Activated CD8-positive, alpha-beta memory T cell treated with anti-CD3 and anti-CD28 coated beads for 36 hours (primary cell): ENCODE measurements at regions not wholly inside any gene's neighbourhood (a gene's known extent, or its start where the extent isn't known, plus 50 kb on each side); places are given as distances from the start of the nearest gene placed in this dataset.

Experiments used
- CTCF ChIA-PET: fragments of 350-600 bp; sonication (Branson Sonifier 250); formaldehyde crosslinking; loops from one replicate; lab custom pipeline; 2021; ENCODE audit warnings: antibody characterized with exemption; lab: Charles Lee
- POLR2A ChIA-PET: fragments of 350-600 bp; sonication (Branson Sonifier 250); formaldehyde crosslinking; loops from one replicate; lab custom pipeline; 2021; ENCODE audit warnings: antibody characterized with exemption; lab: Charles Lee

- ChIA-PET POLR2A (no interaction called here), CTCF (interaction anchor here (1.1 kb wide), 1 partner anchor 15 kb away, joined by 3 read pairs; no protein-coding TSS in a partner anchor)
Measured at GRCh38 chr20:24291014-24291413, 178.4 kb upstream of the SYNDIG1 start.

DNA sequence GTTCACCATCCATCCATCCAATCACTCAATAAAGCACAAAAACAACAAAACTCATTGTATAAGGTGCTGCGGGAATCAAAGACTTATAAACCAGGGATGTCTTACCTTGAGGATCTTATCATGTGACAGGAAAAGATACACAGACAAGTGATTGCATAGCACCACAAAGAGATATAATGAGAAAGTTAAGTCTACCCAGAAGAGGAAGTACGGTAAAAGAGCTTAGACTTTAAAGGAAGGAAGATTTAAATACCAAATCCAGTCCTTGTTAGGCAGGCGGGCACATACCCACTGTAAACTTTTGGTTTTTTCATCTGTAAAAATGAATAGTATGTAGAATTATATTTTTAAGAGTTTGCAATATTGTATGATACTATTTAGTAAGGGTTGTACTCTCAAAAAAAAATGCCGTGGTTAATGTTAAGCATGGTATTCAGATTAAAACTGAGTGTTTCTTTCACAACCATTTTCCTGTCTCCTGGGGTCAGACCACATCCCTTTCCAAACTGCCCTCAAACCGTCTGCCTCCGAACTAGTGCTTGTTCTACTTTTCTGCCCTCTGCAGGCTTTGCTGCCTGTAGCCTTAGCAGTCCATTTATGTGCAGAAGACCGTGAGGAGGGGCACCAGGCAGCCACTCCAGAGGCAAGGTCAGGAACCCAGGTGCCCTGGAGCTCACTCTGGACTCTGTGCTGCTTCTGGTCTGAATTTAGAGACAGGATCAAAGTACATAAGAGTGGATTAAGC lies 179.5 kb upstream of the SYNDIG1 start:
- POLR2A ChIA-PET = no interaction called here
- CTCF ChIA-PET = interaction anchor here (1.1 kb wide), 1 partner anchor 17 kb away, joined by 3 read pairs; no protein-coding TSS in a partner anchor

DNA sequence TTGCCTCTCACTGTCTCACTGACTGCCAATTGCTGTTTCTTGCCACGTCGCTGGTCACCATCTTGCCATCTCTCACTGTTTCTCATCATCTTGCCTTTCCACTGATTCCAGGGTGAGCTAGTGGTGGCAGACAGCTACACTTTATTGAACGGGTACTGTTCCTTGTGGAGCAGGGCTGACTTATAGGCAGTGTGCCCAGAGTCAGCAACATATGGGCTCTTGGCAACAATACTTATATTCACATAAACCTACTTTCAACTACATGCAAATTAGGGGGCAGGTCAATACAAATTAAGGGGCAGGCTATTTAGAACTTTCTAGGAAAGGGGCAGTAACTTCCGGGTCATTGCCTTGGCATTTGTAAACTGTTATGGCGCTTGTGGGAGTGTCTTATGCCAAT lies 186.2 kb upstream of the SYNDIG1 start:
- POLR2A ChIA-PET = no interaction called here
- CTCF ChIA-PET = no interaction called here

- ChIA-PET CTCF (no interaction called here), POLR2A (no interaction called here)
Measured at GRCh38 chr20:24277196-24277595, 192.2 kb upstream of the SYNDIG1 start.

DNA sequence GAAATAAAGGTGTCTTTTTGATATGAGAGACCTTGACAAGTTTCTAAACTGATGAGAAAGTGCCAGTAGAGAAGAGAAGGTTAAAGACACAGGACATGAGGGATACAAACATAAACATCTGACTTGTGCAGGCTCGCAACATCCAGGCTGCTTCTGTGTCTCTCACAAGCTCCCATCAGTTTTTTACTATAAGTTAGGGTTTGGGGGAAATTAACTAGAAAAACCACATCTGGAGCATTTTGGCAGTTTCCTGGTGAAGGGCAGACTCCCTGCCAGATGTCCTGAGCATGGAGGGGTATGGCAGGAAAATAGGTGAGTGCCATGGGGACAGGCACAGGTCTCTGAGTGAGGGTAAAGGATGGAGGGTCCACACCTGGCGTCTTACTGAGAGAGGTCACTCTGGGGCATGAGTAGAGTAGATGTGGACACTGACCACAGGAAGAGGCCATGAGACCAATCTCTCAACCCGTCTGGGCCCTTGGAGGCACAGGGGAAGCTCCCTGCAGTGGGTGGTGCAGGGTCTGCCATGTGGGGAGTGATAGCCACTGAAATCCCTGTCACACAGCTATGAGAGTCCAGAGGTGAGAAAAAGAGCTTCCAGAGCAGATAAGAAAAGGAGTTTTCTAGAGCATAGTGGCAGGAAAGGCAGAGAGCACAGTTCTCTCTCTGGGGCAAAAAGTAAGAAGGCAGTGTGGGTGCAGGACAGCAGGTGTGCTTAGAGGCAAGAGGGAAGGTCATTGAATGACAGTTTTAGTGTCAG lies 193.3 kb upstream of the SYNDIG1 start:
- CTCF ChIA-PET = no interaction called here
- POLR2A ChIA-PET = no interaction called here

DNA sequence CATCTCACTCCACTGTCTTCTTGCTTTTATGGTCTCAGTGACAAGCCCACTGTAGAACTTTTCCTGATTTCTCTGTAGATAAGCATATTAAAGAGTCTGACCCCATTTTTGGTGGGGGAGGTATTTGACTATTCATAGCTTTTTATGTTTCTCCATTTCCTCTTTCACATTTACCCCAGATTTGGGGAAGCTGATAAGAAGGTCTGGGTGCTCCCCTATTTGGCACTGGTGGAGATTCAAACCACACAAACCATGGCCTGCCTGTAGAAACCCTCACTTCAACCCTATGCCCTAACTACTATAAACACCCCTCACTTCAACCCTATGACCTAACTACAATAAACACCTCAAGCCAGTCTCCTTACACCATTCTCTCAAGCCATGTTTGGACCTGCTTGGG lies 196.2 kb upstream of the SYNDIG1 start:
- POLR2A ChIA-PET = no interaction called here
- CTCF ChIA-PET = no interaction called here

DNA sequence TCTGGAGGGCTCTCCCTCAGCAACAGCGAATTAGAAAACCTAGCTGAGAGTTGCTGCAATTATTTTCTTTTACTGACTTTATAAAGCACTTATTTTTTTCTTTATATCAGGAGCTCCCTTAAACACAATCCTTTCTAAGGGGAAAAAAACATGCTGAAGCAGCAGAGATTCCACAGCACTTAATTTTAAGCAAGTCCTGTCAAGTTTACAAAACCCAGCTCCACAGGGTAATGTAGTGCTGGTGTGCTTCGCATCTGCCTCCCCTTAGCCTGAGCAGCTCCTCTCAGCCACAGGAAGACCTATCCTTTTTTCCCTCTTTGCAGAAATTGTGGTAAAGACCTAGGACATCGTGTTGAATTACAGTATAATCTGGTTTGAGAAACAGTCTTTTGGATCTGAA lies 208.1 kb upstream of the SYNDIG1 start:
- POLR2A ChIA-PET = no interaction called here

DNA sequence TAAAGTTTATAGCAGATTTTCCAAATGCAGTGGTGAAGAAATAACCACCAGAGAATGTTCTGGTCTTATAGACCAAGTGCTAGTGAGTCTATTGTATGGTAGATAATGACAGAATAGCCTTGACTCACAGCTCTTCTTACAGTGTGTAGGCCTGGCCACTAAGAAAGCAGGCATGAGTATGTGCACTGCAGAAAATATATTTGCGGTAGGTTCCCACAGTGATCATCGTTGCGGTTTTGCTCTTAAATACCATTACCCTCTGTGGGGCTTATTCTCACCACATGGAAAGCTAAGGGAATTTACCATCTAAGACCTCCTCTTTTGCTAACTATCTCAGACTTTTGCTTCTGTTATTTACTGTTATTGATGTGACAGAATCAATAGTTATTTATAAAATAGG lies 212.3 kb upstream of the SYNDIG1 start:
- ChIA-PET POLR2A (no interaction called here), CTCF (no interaction called here)

More for the DNA sequence above, 208.1 kb upstream of the SYNDIG1 start:
- CTCF ChIA-PET = no interaction called here

DNA sequence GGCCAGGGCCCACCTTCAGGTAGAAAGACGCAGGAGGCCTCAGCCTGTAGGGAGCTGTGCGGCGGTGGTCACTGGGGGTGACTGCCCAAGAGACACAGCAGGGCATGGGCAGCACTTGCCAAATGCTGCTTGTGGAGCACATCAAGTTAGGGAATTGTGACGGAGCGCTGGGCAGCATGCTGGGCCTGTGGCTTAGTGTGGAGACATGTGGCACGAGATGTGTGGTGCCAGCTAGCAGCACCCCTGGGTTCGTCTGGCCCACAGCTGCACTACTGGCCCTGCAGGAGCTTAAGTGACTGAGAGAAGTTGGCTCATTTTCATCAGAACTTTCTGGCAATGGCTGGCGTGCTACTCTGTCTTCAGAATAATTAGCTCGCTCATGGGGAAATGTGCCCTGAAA lies 213.1 kb upstream of the SYNDIG1 start:
- POLR2A ChIA-PET = no interaction called here
- CTCF ChIA-PET = no interaction called here

DNA sequence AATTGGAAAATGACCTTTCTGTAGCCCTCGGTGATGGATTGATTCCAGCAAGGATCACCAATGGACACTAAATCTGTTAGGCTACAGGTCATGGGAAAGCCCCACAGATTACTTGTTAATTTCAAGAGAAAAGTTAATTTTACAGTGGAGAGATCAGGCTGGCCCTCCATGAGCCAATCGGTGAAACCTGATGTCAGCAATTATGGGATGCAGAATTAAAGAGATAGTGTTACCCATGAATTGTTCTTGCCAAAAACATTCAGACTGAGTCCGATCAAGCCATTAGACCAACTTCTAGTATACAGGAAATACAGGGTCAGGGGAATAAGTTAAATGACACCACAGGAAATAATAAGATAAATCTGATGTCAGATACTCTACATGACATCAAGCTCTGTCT lies 214.9 kb upstream of the SYNDIG1 start:
- POLR2A ChIA-PET = no interaction called here
- CTCF ChIA-PET = no interaction called here

DNA sequence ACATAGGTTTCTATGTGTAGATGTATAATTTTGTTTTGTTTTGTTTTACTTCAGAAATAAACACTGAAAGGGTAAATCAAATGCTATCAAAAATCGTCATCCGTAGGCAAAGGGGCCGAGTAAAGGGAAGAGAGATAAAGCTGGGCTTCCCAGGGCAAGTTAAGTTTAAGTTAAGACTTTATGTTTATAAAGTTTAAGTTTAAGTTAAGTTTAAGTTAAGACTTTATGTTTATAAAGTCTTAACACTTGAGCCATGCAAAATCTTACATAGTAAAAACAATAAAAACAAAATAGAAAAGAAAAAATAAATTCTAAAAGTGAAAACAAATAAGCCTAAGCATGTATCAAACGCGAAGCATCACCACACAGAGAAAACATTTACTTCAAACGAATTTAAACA lies 216.1 kb upstream of the SYNDIG1 start:
- POLR2A ChIA-PET = no interaction called here

GRCh38 chr20:24245094-24245493 lies 224.3 kb upstream of the SYNDIG1 start:
- POLR2A ChIA-PET = no interaction called here
- CTCF ChIA-PET = no interaction called here

More for the DNA sequence above, 216.1 kb upstream of the SYNDIG1 start:
- CTCF ChIA-PET = no interaction called here

GRCh38 chr20:24242763-24243162 lies 226.7 kb upstream of the SYNDIG1 start:
- POLR2A ChIA-PET = no interaction called here
- CTCF ChIA-PET = no interaction called here

GRCh38 chr20:24241466-24241865 lies 228.0 kb upstream of the SYNDIG1 start:
- ChIA-PET CTCF (no interaction called here), POLR2A (no interaction called here)

DNA sequence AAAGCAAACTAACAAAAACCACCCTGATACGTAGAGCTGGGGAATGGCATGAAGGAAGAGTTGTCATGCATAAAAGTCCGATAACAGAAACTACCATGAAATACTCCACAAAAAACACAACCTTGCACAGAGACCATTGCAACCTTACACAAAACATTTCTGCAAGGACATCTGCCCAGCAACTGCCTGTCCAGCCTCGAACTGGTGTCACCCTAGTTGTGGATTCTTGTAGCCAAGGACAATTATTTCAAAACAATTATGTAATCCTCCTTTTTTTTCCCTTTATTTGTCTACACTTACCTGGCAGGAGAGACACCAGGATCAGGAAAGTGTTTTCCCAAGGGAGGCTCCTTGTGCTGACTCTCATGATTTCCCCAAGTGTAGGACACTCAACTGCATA lies 232.5 kb upstream of the SYNDIG1 start:
- CTCF ChIA-PET = no interaction called here
- POLR2A ChIA-PET = no interaction called here

DNA sequence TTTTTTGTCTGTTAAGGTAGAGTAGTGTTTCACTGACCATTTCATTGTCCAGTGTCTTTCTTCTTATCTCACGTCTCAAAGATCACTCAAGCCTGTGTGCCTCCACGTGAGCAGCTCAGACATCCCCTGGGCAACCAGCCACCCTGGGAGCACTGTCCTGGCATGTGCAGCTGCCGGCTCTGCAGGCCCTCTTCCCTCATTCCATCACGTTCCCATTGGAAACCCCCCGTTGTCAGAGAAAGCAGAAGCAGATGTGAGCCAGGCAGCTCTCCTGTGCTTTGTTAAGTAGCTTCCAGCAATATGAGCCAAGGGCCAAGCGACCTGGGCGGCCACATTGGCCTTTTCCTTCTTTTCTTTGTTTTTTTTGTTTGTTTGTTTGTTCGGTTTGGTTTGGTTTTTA lies 233.2 kb upstream of the SYNDIG1 start:
- ChIA-PET POLR2A (no interaction called here), CTCF (no interaction called here)

DNA sequence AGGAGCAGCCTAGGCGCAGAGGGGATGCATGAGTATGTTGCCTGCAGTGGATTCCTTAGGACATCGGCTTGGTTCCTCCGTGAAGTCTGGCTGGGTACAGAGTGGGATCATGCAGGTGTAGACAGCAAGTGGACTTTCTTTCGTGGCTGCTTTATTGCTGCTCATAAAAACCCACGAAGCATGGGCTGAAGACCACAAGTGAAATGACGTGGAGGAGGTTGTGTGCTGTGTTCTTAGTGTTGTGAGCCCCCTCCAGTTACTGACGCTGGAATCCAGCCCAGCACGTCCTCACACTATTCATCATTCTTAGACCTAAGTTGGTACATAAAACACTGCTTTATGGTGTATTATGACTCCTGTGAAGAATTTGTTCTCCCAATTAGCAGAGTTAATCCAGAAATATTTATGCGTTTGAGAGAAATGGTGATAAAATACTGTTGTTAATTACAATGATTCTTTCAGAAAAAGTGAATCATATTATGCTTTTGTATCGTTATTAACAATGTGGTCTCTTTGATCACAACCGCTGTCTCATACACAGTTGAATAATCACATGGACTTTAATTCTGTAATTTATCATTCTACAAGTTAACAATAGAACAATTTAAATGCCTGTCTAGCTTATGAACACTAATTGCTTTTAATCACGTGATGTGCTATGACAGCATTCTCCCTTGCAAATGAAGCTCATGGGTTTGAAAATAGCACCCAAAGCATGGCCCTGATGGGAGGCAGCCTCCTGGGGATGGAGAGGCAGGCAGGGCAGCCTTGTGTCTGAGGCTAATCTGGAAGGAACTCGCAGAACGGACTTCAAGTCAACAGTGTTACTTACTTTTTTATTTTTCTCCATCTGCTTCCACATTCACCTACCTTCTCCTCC lies 233.9 kb upstream of the SYNDIG1 start:
- POLR2A ChIA-PET = no interaction called here
- CTCF ChIA-PET = no interaction called here

- CTCF ChIA-PET = no interaction called here
- POLR2A ChIA-PET = no interaction called here
Measured at GRCh38 chr20:24227600-24227999, 239.0 kb upstream of the GGTLC1 start.

- ChIA-PET POLR2A (interaction anchor here (0.5 kb wide), 1 partner anchor 131 kb away, joined by 3 read pairs; no protein-coding TSS in a partner anchor), CTCF (no interaction called here)
Measured at GRCh38 chr20:24212494-24212893, 223.9 kb upstream of the GGTLC1 start.

DNA sequence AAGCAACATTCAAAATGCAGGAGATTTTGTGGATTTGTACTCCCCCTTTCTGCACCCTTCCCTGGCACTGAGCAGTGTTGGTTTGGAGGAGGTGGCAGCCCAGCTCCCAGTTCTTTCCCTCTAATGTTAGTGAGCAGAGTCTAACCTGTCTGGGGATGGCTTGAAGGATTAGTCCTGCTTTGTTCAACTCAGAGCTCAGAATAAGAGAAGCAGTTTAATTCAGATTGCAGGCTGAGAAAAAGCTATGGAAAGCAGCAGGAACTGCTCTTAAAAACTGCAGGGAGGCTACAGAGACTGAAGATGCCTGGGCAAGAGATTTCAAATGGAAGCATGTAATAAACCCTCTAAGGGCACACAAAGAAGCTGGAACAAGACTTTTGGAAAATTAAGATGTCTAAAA lies 223.4 kb upstream of the GGTLC1 start:
- ChIA-PET POLR2A (interaction anchor here (0.5 kb wide), 1 partner anchor 131 kb away, joined by 3 read pairs; no protein-coding TSS in a partner anchor), CTCF (interaction anchor here (0.5 kb wide), 1 partner anchor 50 kb away, joined by 3 read pairs; no protein-coding TSS in a partner anchor)
